Testis (tissue), 2 donors: ENCODE measurements at regions not wholly inside any gene's neighbourhood (a gene's known extent, or its start where the extent isn't known, plus 50 kb on each side); places are given as distances from the start of the nearest gene placed in this dataset.

Source experiments
- CTCF ChIP-seq, 3 experiments: fragments of 450-650 bp in 2 of 3; fragments of 200-600 bp in 1 of 3; sonication (generic) in 1 of 3; IDR thresholded peaks; one replicate each; pipeline ENCODE4 v1.5.1; 2016 to 2019; ENCODE audit warnings: antibody characterized with exemption in 3 of 3, mild to moderate bottlenecking in 2 of 3, moderate library complexity in 1 of 3
- POLR2A ChIP-seq: fragments of 450-650 bp; IDR thresholded peaks from one replicate; pipeline ENCODE4 v1.6.1; 2017; ENCODE audit warnings: antibody characterized with exemption, mild to moderate bottlenecking, moderate library complexity

GRCh38 chr2:198809976-198810375 is 647.8 kb downstream of the SATB2 start:
- TF ChIP-seq CTCF (IDR thresholded peaks at IDR 0.05) = no peak
- no peak for TF ChIP-seq POLR2A
